H1 (cell line): ENCODE measurements at regions not wholly inside any gene's neighbourhood (a gene's known extent, or its start where the extent isn't known, plus 50 kb on each side); places are given as distances from the start of the nearest gene placed in this dataset.

Experiments used
- CTCF ChIA-PET: fragments of 300-600 bp; sonication (Branson Sonifier 250); formaldehyde crosslinking; loops from one replicate; lab custom pipeline; 2021; ENCODE audit not compliant: partially characterized antibody; lab: Charles Lee
- POLR2A ChIA-PET: fragments of 300-600 bp; sonication (Branson Sonifier 250); formaldehyde crosslinking; loops from one replicate; lab custom pipeline; 2021; ENCODE audit warnings: inconsistent platforms; ENCODE audit not compliant: partially characterized antibody; lab: Charles Lee
- DNase-seq, 2 experiments: peaks; one replicate each; pipeline versions ENCODE4 v3.0.0 to v3.0.0-alpha.2; 2010 to 2022; ENCODE audit warnings: low spot score in 2 of 2, low read depth in 1 of 2, mixed read lengths in 1 of 2
- FAIRE-seq: peaks from 2 replicates; lab custom pipeline; 2011; peaks lifted over from hg19 to GRCh38; lab: Jason Lieb, UNC
- H2AFZ ChIP-seq: 2 replicates; pipeline ENCODE4 v1.8.1; 2012; ENCODE audit warnings: low read length, inconsistent platforms
- H2AK5ac ChIP-seq: 2 replicates; pipeline ENCODE4 v1.6.1; 2013; ENCODE audit warnings: low read depth, low read length
- H2BK120ac ChIP-seq: replicated peaks from 2 replicates; pipeline ENCODE3; 2013; ENCODE audit warnings: low read depth, low read length, inconsistent platforms
- H2BK12ac ChIP-seq: 2 replicates; pipeline ENCODE4 v1.6.1; 2013; ENCODE audit warnings: low read depth, low read length
- H2BK15ac ChIP-seq: 2 replicates; pipeline ENCODE4 v1.6.1; 2013; ENCODE audit warnings: low read length
- H2BK20ac ChIP-seq: 2 replicates; pipeline ENCODE4 v1.6.1; 2013; ENCODE audit warnings: low read length
- H2BK5ac ChIP-seq: 2 replicates; pipeline ENCODE4 v1.6.1; 2013; ENCODE audit warnings: low read depth, low read length
- H3K14ac ChIP-seq: 2 replicates; pipeline ENCODE4 v1.6.1; 2013; ENCODE audit warnings: inconsistent platforms; ENCODE audit not compliant: insufficient read length
- H3K18ac ChIP-seq: 2 replicates; pipeline ENCODE4 v1.6.1; 2013; ENCODE audit warnings: low read length; ENCODE audit errors: extremely low read depth
- H3K23ac ChIP-seq: 2 replicates; pipeline ENCODE4 v1.6.1; 2013; ENCODE audit warnings: inconsistent platforms; ENCODE audit not compliant: insufficient read length
- H3K23me2 ChIP-seq: 2 replicates; pipeline ENCODE4 v1.6.1; 2013; ENCODE audit warnings: low read depth, low read length
- H3K27ac ChIP-seq: 2 replicates; pipeline ENCODE4 v1.6.1; 2011; ENCODE audit warnings: low read depth, low read length, inconsistent platforms
- H3K27me3 ChIP-seq, 4 experiments: replicated peaks in 1 of 4; 1 replicate in 1 of 4; 2 replicates in 3 of 4; pipeline versions ENCODE4 v1.6.1 to v1.8.1; 2011 to 2013; ENCODE audit warnings: low read length in 3 of 4, mild to moderate bottlenecking in 3 of 4, inconsistent platforms in 2 of 4, mixed read lengths in 2 of 4, moderate library complexity in 1 of 4; ENCODE audit not compliant: control insufficient read depth in 3 of 4, insufficient read depth in 3 of 4; ENCODE audit errors: extremely low read depth in 1 of 4
- H3K36me3 ChIP-seq, 4 experiments: 2 replicates each; pipeline versions ENCODE4 v1.6.1 to v1.8.1; 2011 to 2013; ENCODE audit warnings: mild to moderate bottlenecking in 4 of 4, low read length in 3 of 4, moderate library complexity in 2 of 4, control low read depth in 1 of 4, inconsistent platforms in 1 of 4; ENCODE audit not compliant: insufficient read depth in 4 of 4, control insufficient read depth in 2 of 4
- H3K4ac ChIP-seq: replicated peaks from 2 replicates; pipeline ENCODE3; 2013; ENCODE audit warnings: low read length, low read depth, mixed read lengths, inconsistent platforms; ENCODE audit not compliant: insufficient read length
- H3K4me1 ChIP-seq, 4 experiments: replicated peaks in 1 of 4; 1 replicate in 1 of 4; 2 replicates in 3 of 4; pipeline versions ENCODE4 v1.6.1 to v1.8.1; 2011 to 2013; ENCODE audit warnings: low read length in 3 of 4, inconsistent platforms in 2 of 4, mixed read lengths in 1 of 4; ENCODE audit not compliant: insufficient read depth in 4 of 4, control insufficient read depth in 3 of 4
- H3K4me2 ChIP-seq, 2 experiments: 2 replicates each; pipeline versions ENCODE4 v1.6.1 to v1.8.1; 2011 to 2013; ENCODE audit warnings: low read depth in 2 of 2, low read length in 2 of 2, control low read depth in 1 of 2, inconsistent platforms in 1 of 2, mild to moderate bottlenecking in 1 of 2; ENCODE audit not compliant: insufficient read depth in 1 of 2
- H3K4me3 ChIP-seq, 4 experiments: fragments of 200-600, 300-600 bp in 1 of 4; sonication (generic), shearing (Covaris generic), sonication (Bioruptor Twin) in 1 of 4; 2 replicates each; pipeline versions ENCODE4 v1.5.1 to v1.8.1; 2011 to 2016; ENCODE audit warnings: low read length in 4 of 4, low read depth in 3 of 4, control low read depth in 2 of 4, inconsistent platforms in 2 of 4, mild to moderate bottlenecking in 2 of 4, mixed read lengths in 1 of 4, moderate library complexity in 1 of 4; ENCODE audit not compliant: insufficient read depth in 2 of 4; ENCODE audit errors: extremely low read depth in 1 of 4
- H3K56ac ChIP-seq: replicated peaks from 2 replicates; pipeline ENCODE3; 2013; ENCODE audit warnings: low read depth, mild to moderate bottlenecking, mixed read lengths, low read length, inconsistent platforms; ENCODE audit not compliant: insufficient read length
- H3K79me1 ChIP-seq: 2 replicates; pipeline ENCODE4 v1.6.1; 2013; ENCODE audit warnings: low read depth, low read length, control low read depth
- H3K79me2 ChIP-seq, 2 experiments: 2 replicates each; pipeline versions ENCODE4 v1.6.1 to v1.8.1; 2012 to 2013; ENCODE audit warnings: low read length in 2 of 2, mild to moderate bottlenecking in 2 of 2, inconsistent platforms in 1 of 2; ENCODE audit not compliant: insufficient read depth in 2 of 2, control insufficient read depth in 1 of 2
- H3K9ac ChIP-seq, 4 experiments: replicated peaks in 1 of 4; 1 replicate in 1 of 4; 2 replicates in 3 of 4; pipeline versions ENCODE4 v1.6.1 to v1.8.1; 2011 to 2013; ENCODE audit warnings: low read depth in 3 of 4, low read length in 3 of 4, control low read depth in 2 of 4, mild to moderate bottlenecking in 2 of 4, moderate library complexity in 2 of 4, inconsistent platforms in 1 of 4; ENCODE audit errors: extremely low read depth in 1 of 4
- H3K9me3 ChIP-seq, 2 experiments: 2 replicates each; pipeline versions ENCODE4 v1.6.1 to v1.8.1; 2012 to 2013; ENCODE audit warnings: mild to moderate bottlenecking in 2 of 2, moderate library complexity in 2 of 2, control low read depth in 1 of 2, inconsistent platforms in 1 of 2, low read depth in 1 of 2, low read length in 1 of 2, mixed read lengths in 1 of 2; ENCODE audit not compliant: insufficient read depth in 2 of 2
- H4K20me1 ChIP-seq, 2 experiments: replicated peaks in 1 of 2; 2 replicates each; pipeline versions ENCODE3 to v1.8.1; 2011 to 2013; ENCODE audit warnings: inconsistent platforms in 2 of 2, low read length in 2 of 2, mild to moderate bottlenecking in 1 of 2; ENCODE audit not compliant: insufficient read depth in 2 of 2, control insufficient read depth in 1 of 2
- H4K5ac ChIP-seq: 2 replicates; pipeline ENCODE4 v1.6.1; 2013; ENCODE audit warnings: low read length, low read depth, mixed read lengths, inconsistent platforms; ENCODE audit not compliant: insufficient read length
- H4K8ac ChIP-seq: 2 replicates; pipeline ENCODE4 v1.8.0; 2013; ENCODE audit warnings: mild to moderate bottlenecking, moderate library complexity, low read length, inconsistent platforms; ENCODE audit not compliant: insufficient read depth; ENCODE audit errors: extremely low read depth
- H4K91ac ChIP-seq: replicated peaks from 2 replicates; pipeline ENCODE3; 2013; ENCODE audit warnings: low read length, mixed read lengths, inconsistent platforms; ENCODE audit not compliant: insufficient read length
- FOSL1 ChIP-seq: IDR thresholded peaks from 2 replicates; pipeline ENCODE4 v1.6.1; 2011; ENCODE audit warnings: mild to moderate bottlenecking, low read depth, low read length, moderate library complexity; ENCODE audit not compliant: insufficient read depth
- KDM1A ChIP-seq: fragments of 200-600, 300-600 bp; sonication (generic); IDR thresholded peaks from 2 replicates; pipeline ENCODE4 v1.7.1; 2016; ENCODE audit warnings: mild to moderate bottlenecking, low read length, borderline replicate concordance
- WGBS, 2 experiments: shearing (Covaris generic) in 1 of 2; methylation state at CpG; one replicate each; pipeline versions ENCODE4 v1.1.6 to v1.1.7; 2013 to 2015; ENCODE audit warnings: low lambda C conversion rate in 2 of 2, mixed read lengths in 2 of 2, inconsistent platforms in 1 of 2, low coverage in 1 of 2, missing lambda C conversion rate in 1 of 2; ENCODE audit not compliant: insufficient replicate concordance in 2 of 2, insufficient coverage in 1 of 2, insufficient read length in 1 of 2; ENCODE audit errors: extremely low coverage in 1 of 2, missing lambda C conversion rate in 1 of 2; 5-methylcytosine and 5-hydroxymethylcytosine counted together

GRCh38 chr2:4873364-4873763 lies 818.8 kb upstream of the SOX11 start:
- Histone ChIP-seq H2BK5ac (no peak overlapping the region), H2BK20ac (no peak overlapping the region), H3K9me3 (no peaks in the 10 kb centered on the region), H3K36me3 (no peaks in the 10 kb centered on the region), H3K4ac (no peak overlapping the region), H3K79me1 (no peaks in the 10 kb centered on the region), H3K23me2 (no peaks in the 10 kb centered on the region; the same call in 1 of the 2 replicates), H3K27ac (no peak overlapping the region), H2BK12ac (no peak overlapping the region), H3K14ac (no peak overlapping the region), H4K91ac (no peak overlapping the region), H3K79me2 (no peaks in the 10 kb centered on the region), H2BK15ac (no peak overlapping the region), H4K8ac (no peak overlapping the region), H2AFZ (no peak overlapping the region), H2BK120ac (no peak overlapping the region), H3K56ac (no peak overlapping the region), H2AK5ac (no peak overlapping the region), H4K20me1 (no peaks in the 10 kb centered on the region), H3K4me3 (no peak overlapping the region), H3K9ac (no peak overlapping the region), H3K4me1 (no peaks in the 10 kb centered on the region), H3K23ac (no peak overlapping the region), H3K4me2 (no peak overlapping the region), H4K5ac (no peak overlapping the region), H3K27me3 (no peaks in the 10 kb centered on the region), H3K18ac (no peak overlapping the region)
- TF ChIP-seq KDM1A, result no peak
- TF ChIP-seq FOSL1, result no peak
- FAIRE-seq (no peak), DNase-seq (no peak)
- POLR2A ChIA-PET, result no interaction called here
- CTCF ChIA-PET, result no interaction called here
- 88% methylated on average over 6 of the region's 6 CpGs; no CpG with 5 or more reads in 1 of the 2 experiments for WGBS, 2 experiments
